ENCODE measurements at regions not wholly inside any gene's neighbourhood (a gene's known extent, or its start where the extent isn't known, plus 50 kb on each side); places are given as distances from the start of the nearest gene placed in this dataset.

DNA sequence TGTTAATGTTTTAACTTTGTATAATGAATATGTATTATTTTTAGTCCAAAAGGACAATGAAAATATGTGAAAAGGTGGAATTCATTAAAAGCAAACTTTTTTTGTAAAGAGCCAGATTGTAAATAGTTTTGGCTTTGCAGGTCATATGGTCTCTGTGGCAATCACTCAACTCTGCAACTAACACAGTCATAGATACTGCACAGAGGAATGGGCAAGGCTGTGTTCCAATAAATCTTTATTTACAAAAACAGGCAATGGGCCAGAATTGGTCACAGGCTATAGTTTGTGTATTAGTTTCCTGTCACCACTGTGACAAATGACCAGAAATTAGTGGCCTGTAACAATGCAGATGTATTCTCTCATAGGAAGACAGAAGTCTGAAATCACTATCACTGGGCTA, 125.4 kb upstream of the PTCH1 start:
- TF ChIP-seq, protein P1, sequence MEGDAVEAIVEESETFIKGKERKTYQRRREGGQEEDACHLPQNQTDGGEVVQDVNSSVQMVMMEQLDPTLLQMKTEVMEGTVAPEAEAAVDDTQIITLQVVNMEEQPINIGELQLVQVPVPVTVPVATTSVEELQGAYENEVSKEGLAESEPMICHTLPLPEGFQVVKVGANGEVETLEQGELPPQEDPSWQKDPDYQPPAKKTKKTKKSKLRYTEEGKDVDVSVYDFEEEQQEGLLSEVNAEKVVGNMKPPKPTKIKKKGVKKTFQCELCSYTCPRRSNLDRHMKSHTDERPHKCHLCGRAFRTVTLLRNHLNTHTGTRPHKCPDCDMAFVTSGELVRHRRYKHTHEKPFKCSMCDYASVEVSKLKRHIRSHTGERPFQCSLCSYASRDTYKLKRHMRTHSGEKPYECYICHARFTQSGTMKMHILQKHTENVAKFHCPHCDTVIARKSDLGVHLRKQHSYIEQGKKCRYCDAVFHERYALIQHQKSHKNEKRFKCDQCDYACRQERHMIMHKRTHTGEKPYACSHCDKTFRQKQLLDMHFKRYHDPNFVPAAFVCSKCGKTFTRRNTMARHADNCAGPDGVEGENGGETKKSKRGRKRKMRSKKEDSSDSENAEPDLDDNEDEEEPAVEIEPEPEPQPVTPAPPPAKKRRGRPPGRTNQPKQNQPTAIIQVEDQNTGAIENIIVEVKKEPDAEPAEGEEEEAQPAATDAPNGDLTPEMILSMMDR (IDR thresholded peaks at IDR 0.05): no peak
- no peak for TF ChIP-seq POLR2A (IDR thresholded peaks at IDR 0.05)

Data from right lobe of liver (tissue), 4 donors.